Fibroblast of lung (primary cell): ENCODE measurements at regions not wholly inside any gene's neighbourhood (a gene's known extent, or its start where the extent isn't known, plus 50 kb on each side); places are given as distances from the start of the nearest gene placed in this dataset.

Source experiments
- DNase-seq, 2 donors: peaks; one replicate each; pipeline versions ENCODE4 v3.0.0 to v3.0.0-alpha.2; 2010; ENCODE audit warnings: low read depth in 2 of 2
- H2AFZ ChIP-seq: 2 replicates; pipeline ENCODE4 v1.5.1; 2012; ENCODE audit warnings: low read length, control low read depth, inconsistent platforms
- H3K27ac ChIP-seq: 2 replicates; pipeline ENCODE4 v1.5.1; 2011; ENCODE audit warnings: low read length, control low read depth; ENCODE audit not compliant: insufficient read depth
- H3K27me3 ChIP-seq: 2 replicates; pipeline ENCODE4 v1.5.1; 2011; ENCODE audit warnings: mild to moderate bottlenecking, low read length; ENCODE audit not compliant: control insufficient read depth, insufficient read depth
- H3K36me3 ChIP-seq: 2 replicates; pipeline ENCODE4 v1.5.1; 2011; ENCODE audit warnings: low read length; ENCODE audit not compliant: control insufficient read depth, insufficient read depth
- H3K4me1 ChIP-seq: 2 replicates; pipeline ENCODE4 v1.5.1; 2011; ENCODE audit warnings: low read length; ENCODE audit not compliant: control insufficient read depth, insufficient read depth; ENCODE audit errors: extremely low read depth
- H3K4me2 ChIP-seq: 2 replicates; pipeline ENCODE4 v1.5.1; 2011; ENCODE audit warnings: low read length, control low read depth; ENCODE audit not compliant: insufficient read depth; ENCODE audit errors: extremely low read depth
- H3K4me3 ChIP-seq, 4 experiments: fragments of 200-600 bp in 1 of 4; sonication (generic) in 1 of 4; replicated peaks in 1 of 4; 2 replicates each; pipeline ENCODE4 v1.5.1; 2011 to 2016; ENCODE audit warnings: low read length in 4 of 4, low read depth in 3 of 4, mild to moderate bottlenecking in 3 of 4, control low read depth in 2 of 4, inconsistent platforms in 1 of 4, mixed read lengths in 1 of 4; ENCODE audit not compliant: insufficient read depth in 1 of 4; ENCODE audit errors: control extremely low read depth in 1 of 4
- H3K79me2 ChIP-seq: 2 replicates; pipeline ENCODE4 v1.5.1; 2012; ENCODE audit warnings: mild to moderate bottlenecking, low read length, inconsistent platforms; ENCODE audit not compliant: control insufficient read depth, insufficient read depth
- H3K9ac ChIP-seq: 2 replicates; pipeline ENCODE4 v1.5.1; 2011; ENCODE audit warnings: mild to moderate bottlenecking, low read length, control low read depth; ENCODE audit not compliant: insufficient read depth
- H3K9me3 ChIP-seq: 2 replicates; pipeline ENCODE4 v1.5.1; 2012; ENCODE audit warnings: low read depth, low read length; ENCODE audit not compliant: control insufficient read depth, insufficient read depth
- H4K20me1 ChIP-seq: 2 replicates; pipeline ENCODE4 v1.5.1; 2011; ENCODE audit warnings: low read length; ENCODE audit not compliant: control insufficient read depth, insufficient read depth; ENCODE audit errors: extremely low read depth
- EZH2 ChIP-seq: IDR thresholded peaks from 2 replicates; pipeline ENCODE4 v1.5.1; 2012; ENCODE audit warnings: low read length, control low read depth, mild to moderate bottlenecking; ENCODE audit errors: missing control alignments
- TF ChIP-seq, protein P1 (sequence below), 2 donors: IDR thresholded peaks in 1 of 2; conservative IDR thresholded peaks in 1 of 2; 1 replicate in 1 of 2; 2 replicates in 1 of 2; pipeline ENCODE4 v1.5.1; 2011 to 2012; ENCODE audit warnings: low read length in 2 of 2, control low read depth in 1 of 2, inconsistent platforms in 1 of 2, low read depth in 1 of 2, mild to moderate bottlenecking in 1 of 2

GRCh38 chr5:144024090-144024489, 146.4 kb downstream of the YIPF5 start:
- H4K20me1 ChIP-seq = no peaks in the 10 kb centered on the region
- H3K9me3 ChIP-seq = no peaks in the 10 kb centered on the region

GRCh38 chr5:144024545-144024944, 145.9 kb downstream of the YIPF5 start:
- Histone ChIP-seq H3K9ac (no peak overlapping the region), H3K79me2 (no peaks in the 10 kb centered on the region), H3K36me3 (no peaks in the 10 kb centered on the region), H3K27me3 (no peaks in the 10 kb centered on the region), H3K27ac (no peak overlapping the region), H3K4me1 (peaks cover 11% of the 10 kb centered on the region), H2AFZ (no peak overlapping the region), H3K9me3 (no peaks in the 10 kb centered on the region), H3K4me3 (no peak overlapping the region), H3K4me2 (no peak overlapping the region), H4K20me1 (no peaks in the 10 kb centered on the region)
- TF ChIP-seq, protein P1, sequence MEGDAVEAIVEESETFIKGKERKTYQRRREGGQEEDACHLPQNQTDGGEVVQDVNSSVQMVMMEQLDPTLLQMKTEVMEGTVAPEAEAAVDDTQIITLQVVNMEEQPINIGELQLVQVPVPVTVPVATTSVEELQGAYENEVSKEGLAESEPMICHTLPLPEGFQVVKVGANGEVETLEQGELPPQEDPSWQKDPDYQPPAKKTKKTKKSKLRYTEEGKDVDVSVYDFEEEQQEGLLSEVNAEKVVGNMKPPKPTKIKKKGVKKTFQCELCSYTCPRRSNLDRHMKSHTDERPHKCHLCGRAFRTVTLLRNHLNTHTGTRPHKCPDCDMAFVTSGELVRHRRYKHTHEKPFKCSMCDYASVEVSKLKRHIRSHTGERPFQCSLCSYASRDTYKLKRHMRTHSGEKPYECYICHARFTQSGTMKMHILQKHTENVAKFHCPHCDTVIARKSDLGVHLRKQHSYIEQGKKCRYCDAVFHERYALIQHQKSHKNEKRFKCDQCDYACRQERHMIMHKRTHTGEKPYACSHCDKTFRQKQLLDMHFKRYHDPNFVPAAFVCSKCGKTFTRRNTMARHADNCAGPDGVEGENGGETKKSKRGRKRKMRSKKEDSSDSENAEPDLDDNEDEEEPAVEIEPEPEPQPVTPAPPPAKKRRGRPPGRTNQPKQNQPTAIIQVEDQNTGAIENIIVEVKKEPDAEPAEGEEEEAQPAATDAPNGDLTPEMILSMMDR (conservative IDR thresholded peaks at IDR 0.05 in 1 of 2, IDR thresholded peaks at IDR 0.05 in 1 of 2; ENCODE audit: low read depth in 1 of 2, low read length in 2 of 2) = no peak
- TF ChIP-seq EZH2 = no peak
- DNase-seq = peak in 1 of 2 donors; percentile 43

More at GRCh38 chr5:144024090-144024489, 146.4 kb downstream of the YIPF5 start:
- Histone ChIP-seq H3K36me3 (no peaks in the 10 kb centered on the region), H3K4me2 (no peak overlapping the region), H3K79me2 (no peaks in the 10 kb centered on the region), H3K27ac (no peak overlapping the region), H3K9ac (no peak overlapping the region), H3K4me3 (no peak overlapping the region), H3K27me3 (no peaks in the 10 kb centered on the region), H3K4me1 (peaks cover 9% of the 10 kb centered on the region), H2AFZ (no peak overlapping the region)
- TF ChIP-seq EZH2 = no peak
- TF ChIP-seq, protein P1 (conservative IDR thresholded peaks at IDR 0.05 in 1 of 2, IDR thresholded peaks at IDR 0.05 in 1 of 2; ENCODE audit: low read depth in 1 of 2, low read length in 2 of 2) = no peak
- no peak for DNase-seq

GRCh38 chr5:144026286-144026685, 144.2 kb downstream of the YIPF5 start:
- no peaks in the 10 kb centered on the region for H4K20me1 ChIP-seq

More at GRCh38 chr5:144026286-144026685, 144.2 kb downstream of the YIPF5 start:
- Histone ChIP-seq H2AFZ (no peak overlapping the region), H3K36me3 (no peaks in the 10 kb centered on the region), H3K4me2 (no peak overlapping the region), H3K4me3 (no peak overlapping the region), H3K4me1 (peaks cover 11% of the 10 kb centered on the region), H3K27me3 (no peaks in the 10 kb centered on the region), H3K79me2 (no peaks in the 10 kb centered on the region), H3K9me3 (no peaks in the 10 kb centered on the region), H3K9ac (no peak overlapping the region), H3K27ac (no peak overlapping the region)
- DNase-seq = no peak
- TF ChIP-seq EZH2 = no peak
- TF ChIP-seq, protein P1 (conservative IDR thresholded peaks at IDR 0.05 in 1 of 2, IDR thresholded peaks at IDR 0.05 in 1 of 2; ENCODE audit: low read depth in 1 of 2, low read length in 2 of 2) = no peak
